WERI-Rb-1 (cell line): ENCODE measurements at regions not wholly inside any gene's neighbourhood (a gene's known extent, or its start where the extent isn't known, plus 50 kb on each side); places are given as distances from the start of the nearest gene placed in this dataset.

Experiments used
- DNase-seq: peaks from one replicate; pipeline ENCODE4 v3.0.0-alpha.2; 2020
- H3K27ac ChIP-seq: fragments of 250-450 bp; sonication (Bioruptor Pico); 2 replicates; pipeline ENCODE4 v1.5.1; 2020; ENCODE audit warnings: mild to moderate bottlenecking, moderate library complexity
- H3K27me3 ChIP-seq: fragments of 250-450 bp; sonication (Bioruptor Pico); 2 replicates; pipeline ENCODE4 v1.5.1; 2021; ENCODE audit warnings: mild to moderate bottlenecking, low read depth, moderate library complexity; ENCODE audit not compliant: insufficient read depth, severe bottlenecking
- H3K36me3 ChIP-seq: fragments of 250-450 bp; sonication (Bioruptor Pico); 2 replicates; pipeline ENCODE4 v1.5.1; 2020; ENCODE audit warnings: mild to moderate bottlenecking, moderate library complexity
- H3K4me3 ChIP-seq: 2 replicates; pipeline ENCODE4 v1.5.1; 2011; ENCODE audit warnings: low read depth, mild to moderate bottlenecking, control low read depth, low read length
- H3K9me3 ChIP-seq: fragments of 250-450 bp; sonication (Bioruptor Pico); 2 replicates; pipeline ENCODE4 v1.5.1; 2021; ENCODE audit warnings: mild to moderate bottlenecking, moderate library complexity; ENCODE audit not compliant: severe bottlenecking
- TF ChIP-seq, protein P1 (sequence below): IDR thresholded peaks from 2 replicates; pipeline ENCODE4 v1.5.1; 2011; ENCODE audit warnings: low read depth, mild to moderate bottlenecking, control low read depth, inconsistent platforms, low read length

DNA sequence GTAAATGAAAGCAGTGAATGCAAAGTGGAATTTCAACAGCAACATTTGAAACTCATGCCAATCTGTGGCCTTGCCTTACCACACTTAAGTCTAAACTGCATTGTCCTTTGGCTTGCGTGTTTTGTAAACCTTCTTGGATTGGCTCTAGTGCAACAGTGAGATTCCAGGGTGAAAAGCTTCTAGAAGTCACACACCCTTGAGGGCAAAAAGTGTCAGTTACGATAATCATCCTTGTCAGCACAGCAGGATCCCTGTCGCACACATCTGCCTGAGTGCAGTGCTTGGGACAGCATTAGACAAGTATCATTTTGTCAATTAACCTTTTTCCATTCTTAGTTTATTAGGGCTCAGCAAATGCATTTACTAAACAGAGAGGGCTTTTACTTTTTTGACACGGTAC is 243.4 kb upstream of the PTBP2 start:
- no peaks in the 10 kb centered on the region for H3K27me3 ChIP-seq
- no peaks in the 10 kb centered on the region for H3K9me3 ChIP-seq
- no peak overlapping the region for H3K27ac ChIP-seq
- TF ChIP-seq, protein P1, sequence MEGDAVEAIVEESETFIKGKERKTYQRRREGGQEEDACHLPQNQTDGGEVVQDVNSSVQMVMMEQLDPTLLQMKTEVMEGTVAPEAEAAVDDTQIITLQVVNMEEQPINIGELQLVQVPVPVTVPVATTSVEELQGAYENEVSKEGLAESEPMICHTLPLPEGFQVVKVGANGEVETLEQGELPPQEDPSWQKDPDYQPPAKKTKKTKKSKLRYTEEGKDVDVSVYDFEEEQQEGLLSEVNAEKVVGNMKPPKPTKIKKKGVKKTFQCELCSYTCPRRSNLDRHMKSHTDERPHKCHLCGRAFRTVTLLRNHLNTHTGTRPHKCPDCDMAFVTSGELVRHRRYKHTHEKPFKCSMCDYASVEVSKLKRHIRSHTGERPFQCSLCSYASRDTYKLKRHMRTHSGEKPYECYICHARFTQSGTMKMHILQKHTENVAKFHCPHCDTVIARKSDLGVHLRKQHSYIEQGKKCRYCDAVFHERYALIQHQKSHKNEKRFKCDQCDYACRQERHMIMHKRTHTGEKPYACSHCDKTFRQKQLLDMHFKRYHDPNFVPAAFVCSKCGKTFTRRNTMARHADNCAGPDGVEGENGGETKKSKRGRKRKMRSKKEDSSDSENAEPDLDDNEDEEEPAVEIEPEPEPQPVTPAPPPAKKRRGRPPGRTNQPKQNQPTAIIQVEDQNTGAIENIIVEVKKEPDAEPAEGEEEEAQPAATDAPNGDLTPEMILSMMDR: no peak
- H3K4me3 ChIP-seq: no peak overlapping the region
- H3K36me3 ChIP-seq: no peaks in the 10 kb centered on the region
- DNase-seq: no peak

DNA sequence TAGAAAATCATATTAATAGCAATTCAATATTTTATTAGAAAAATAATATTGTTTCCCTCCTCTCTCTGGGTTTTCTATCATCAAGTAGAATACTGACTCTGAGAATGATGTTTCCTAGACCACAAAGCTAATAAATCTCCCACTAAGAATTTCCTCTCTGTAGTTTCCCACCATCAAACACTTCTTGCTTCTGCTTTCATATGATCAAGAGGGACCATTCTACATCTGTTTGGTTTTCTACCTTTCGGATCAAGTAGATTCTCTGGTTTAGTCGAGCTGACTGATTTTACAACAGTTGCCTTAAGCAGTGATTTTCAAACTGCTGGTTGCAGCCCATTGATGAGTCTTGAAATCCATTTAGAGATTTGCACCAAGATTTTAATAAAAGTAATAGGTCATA is 240.2 kb upstream of the PTBP2 start:
- no peak for DNase-seq
- no peaks in the 10 kb centered on the region for H3K27me3 ChIP-seq
- no peak overlapping the region for H3K4me3 ChIP-seq
- no peak overlapping the region for H3K27ac ChIP-seq
- H3K36me3 ChIP-seq: no peaks in the 10 kb centered on the region
- TF ChIP-seq, protein P1: no peak
- H3K9me3 ChIP-seq: no peaks in the 10 kb centered on the region

DNA sequence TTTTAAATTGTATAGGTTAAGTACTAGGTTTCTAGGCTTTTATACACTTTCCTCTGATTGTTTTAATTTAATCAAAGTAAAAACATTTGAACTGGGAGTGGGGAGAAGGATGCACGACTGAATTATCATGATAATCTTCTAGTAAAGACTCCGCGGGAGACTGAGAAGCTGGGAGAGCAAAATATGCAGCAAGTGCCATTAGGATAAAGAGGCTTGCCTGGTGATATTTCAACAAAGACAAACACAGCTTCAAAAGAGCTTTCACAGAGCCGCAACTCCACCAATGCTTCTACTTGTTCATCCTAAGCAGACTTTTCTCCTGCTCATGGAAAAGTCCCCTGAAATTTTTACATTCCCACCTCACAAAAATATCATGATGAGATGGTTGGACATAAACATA is 239.0 kb upstream of the PTBP2 start:
- TF ChIP-seq, protein P1: no peak
- no peak overlapping the region for H3K27ac ChIP-seq
- DNase-seq: no peak
- H3K9me3 ChIP-seq: no peaks in the 10 kb centered on the region
- no peaks in the 10 kb centered on the region for H3K27me3 ChIP-seq
- H3K4me3 ChIP-seq: no peak overlapping the region
- no peaks in the 10 kb centered on the region for H3K36me3 ChIP-seq

DNA sequence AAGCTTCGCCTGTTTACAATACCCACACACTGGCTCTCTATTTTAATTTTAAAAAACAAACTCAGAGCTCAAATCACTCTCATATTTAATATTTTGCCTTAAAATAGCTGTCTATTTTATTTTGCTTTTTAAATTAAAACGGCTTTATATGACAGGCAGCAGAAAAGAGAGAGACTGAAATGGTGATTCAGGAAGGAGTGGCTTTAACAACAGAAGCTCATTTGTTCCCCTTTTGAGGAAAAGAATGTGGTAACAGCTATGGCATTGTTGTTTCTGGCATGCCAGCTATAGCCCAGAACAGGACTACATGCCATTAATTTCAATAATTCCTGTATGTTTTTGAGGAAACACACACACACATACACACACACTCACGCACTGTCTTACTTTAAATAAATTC is 234.2 kb upstream of the PTBP2 start:
- H3K27me3 ChIP-seq: no peaks in the 10 kb centered on the region
- H3K27ac ChIP-seq: no peak overlapping the region
- DNase-seq: no peak
- TF ChIP-seq, protein P1: no peak
- no peak overlapping the region for H3K4me3 ChIP-seq
- no peaks in the 10 kb centered on the region for H3K9me3 ChIP-seq
- no peaks in the 10 kb centered on the region for H3K36me3 ChIP-seq

DNA sequence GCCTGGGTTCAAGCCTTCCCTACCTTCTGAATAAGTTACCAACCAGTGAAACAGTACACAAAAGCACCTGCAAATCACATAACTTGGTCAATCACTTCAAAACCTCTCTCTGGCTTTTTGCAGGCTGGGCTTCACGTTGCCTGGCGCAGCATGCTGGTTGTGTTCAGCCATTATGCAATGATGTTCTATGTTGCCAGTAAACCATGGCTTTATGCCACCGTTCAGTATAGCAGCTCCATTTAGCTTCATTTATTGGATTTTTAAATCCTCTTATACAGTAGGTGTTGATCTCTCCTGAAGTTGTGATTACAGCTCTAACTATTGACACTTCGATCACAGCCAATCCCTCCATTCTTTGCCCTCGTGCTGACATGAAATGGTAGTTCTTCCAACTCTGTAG is 233.6 kb upstream of the PTBP2 start:
- Histone ChIP-seq H3K4me3 (no peak overlapping the region), H3K36me3 (no peaks in the 10 kb centered on the region), H3K27ac (no peak overlapping the region), H3K27me3 (no peaks in the 10 kb centered on the region), H3K9me3 (no peaks in the 10 kb centered on the region)
- no peak for DNase-seq
- TF ChIP-seq, protein P1: no peak

DNA sequence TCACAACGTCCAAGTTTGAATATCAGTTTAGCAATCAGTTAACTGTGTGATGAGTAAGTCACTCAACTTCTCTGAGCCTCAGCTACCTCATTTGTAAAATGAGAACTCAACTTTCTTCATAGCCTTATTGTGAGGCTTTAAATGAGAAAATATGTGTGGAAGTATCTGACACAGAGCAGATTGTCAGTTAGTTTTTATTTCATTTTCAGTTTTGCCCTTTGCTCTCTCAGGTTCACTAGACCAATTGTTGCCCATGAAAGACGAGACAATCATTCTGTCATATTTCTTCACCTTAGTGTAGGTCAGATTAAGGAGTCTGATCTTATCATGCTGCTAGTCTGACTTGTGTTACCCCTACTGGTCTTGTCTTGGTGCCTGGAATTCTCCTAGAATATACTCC is 232.8 kb upstream of the PTBP2 start:
- no peak overlapping the region for H3K4me3 ChIP-seq
- TF ChIP-seq, protein P1: no peak

More for the DNA sequence above, 232.8 kb upstream of the PTBP2 start:
- Histone ChIP-seq H3K36me3 (no peaks in the 10 kb centered on the region), H3K27ac (no peak overlapping the region), H3K27me3 (no peaks in the 10 kb centered on the region), H3K9me3 (no peaks in the 10 kb centered on the region)
- no peak for DNase-seq
